HG02759 (cell line): ENCODE measurements at regions not wholly inside any gene's neighbourhood (a gene's known extent, or its start where the extent isn't known, plus 50 kb on each side); places are given as distances from the start of the nearest gene placed in this dataset.
A peak's percentile ranks its signal among the peaks of the same experiment; 100 is the strongest.
"Not testable (repeated sequence)": the region's sequence is repeated elsewhere in the genome, so short reads cannot be mapped to it uniquely, and the experiment has no call there.

Experiments used
- ATAC-seq: cut with Tn5 transposase; IDR thresholded peaks from one replicate; pipeline ENCODE4 v1.9.1; 2021; ENCODE audit warnings: mild to moderate bottlenecking, moderate library complexity; ENCODE audit not compliant: unreplicated experiment

- no peak for ATAC-seq
Observed at GRCh38 chr9:15372455-15372854, 50.2 kb upstream of the SNAPC3 start.

- no peak for ATAC-seq
Observed at GRCh38 chr9:15371448-15371845, 51.2 kb upstream of the SNAPC3 start.

GRCh38 chr9:15370466-15371447, 51.9 kb upstream of the SNAPC3 start:
- ATAC-seq = no peak

- no peak for ATAC-seq
Observed at GRCh38 chr9:15369871-15370270, 52.8 kb upstream of the SNAPC3 start.

GRCh38 chr9:15369238-15369637, 53.4 kb upstream of the SNAPC3 start:
- ATAC-seq = no peak

GRCh38 chr9:15364975-15365553, 57.6 kb upstream of the SNAPC3 start:
- not testable (repeated sequence) for ATAC-seq

GRCh38 chr9:15361737-15362136, 54.7 kb upstream of the TTC39B start:
- ATAC-seq = no peak

GRCh38 chr9:15357050-15357653, 50.1 kb upstream of the TTC39B start:
- peak; percentile 97 for ATAC-seq
